HCT116 (cell line): ENCODE measurements at regions not wholly inside any gene's neighbourhood (a gene's known extent, or its start where the extent isn't known, plus 50 kb on each side); places are given as distances from the start of the nearest gene placed in this dataset.

Experiments used
- ATAC-seq: fragments of 200-7000 bp; cut with Tn5 transposase; 2 replicates; pipeline ENCODE4 v1.9.1; 2020; ENCODE audit warnings: mild to moderate bottlenecking, moderate library complexity
- BruUV-seq: library from RNA; stranded (reverse); fragments of 400-500 nt; replicated peaks from 2 replicates; lab custom pipeline; 2021; lab: Mats Ljungman, UMichigan
- CTCF ChIA-PET: fragments of 300-600 bp; sonication (Branson Sonifier 250); formaldehyde crosslinking; loops from one replicate; lab custom pipeline; 2021; ENCODE audit warnings: antibody characterized with exemption; lab: Charles Lee
- POLR2A ChIA-PET: fragments of 300-600, 350-600 bp; sonication (Branson Sonifier 250); formaldehyde crosslinking; loops from one replicate; lab custom pipeline; 2021; ENCODE audit warnings: antibody characterized with exemption; lab: Charles Lee
- RAD21 ChIA-PET, 2 experiments: fragments of 300-600 bp; sonication (Branson Sonifier 250); formaldehyde crosslinking; loops; one replicate each; lab custom pipeline; 2023; ENCODE audit warnings: low total read pairs in 2 of 2; ENCODE audit not compliant: uncharacterized antibody in 2 of 2, unreplicated experiment in 2 of 2, low non-redundant PET in 1 of 2; lab: Charles Lee
- DNase-seq: peaks from one replicate; pipeline ENCODE4 v3.0.0-alpha.2; 2010; ENCODE audit warnings: low read depth, low spot score
- H2AFZ ChIP-seq: fragments of 200-600 bp; shearing (Covaris generic), sonication (generic); 2 replicates; pipeline ENCODE4 v1.6.1; 2017; ENCODE audit warnings: low read depth, mixed run types, mixed read lengths, antibody characterized with exemption, low read length; ENCODE audit not compliant: poor library complexity, severe bottlenecking
- H3K27ac ChIP-seq: 2 replicates; pipeline ENCODE4 v1.5.1; 2012; ENCODE audit warnings: low read depth, low read length
- H3K27me3 ChIP-seq: fragments of 200-600 bp; sonication (generic); 2 replicates; pipeline ENCODE4 v1.6.1; 2016; ENCODE audit warnings: mixed run types, low read length, mixed read lengths; ENCODE audit not compliant: insufficient read depth
- H3K36me3 ChIP-seq, 2 experiments: fragments of 200-500 bp in 1 of 2; fragments of 200-600 bp in 1 of 2; sonication (Bioruptor generic) in 1 of 2; sonication (generic) in 1 of 2; 2 replicates each; pipeline versions ENCODE4 v1.5.1 to v1.6.1; 2014 to 2016; ENCODE audit warnings: low read length in 2 of 2, inconsistent platforms in 1 of 2, mixed read lengths in 1 of 2, mixed run types in 1 of 2; ENCODE audit not compliant: insufficient read depth in 2 of 2, control insufficient read depth in 1 of 2
- H3K4me1 ChIP-seq, 2 experiments: fragments of 200-600 bp in 1 of 2; sonication (generic) in 1 of 2; 2 replicates each; pipeline versions ENCODE4 v1.5.1 to v1.6.1; 2012 to 2017; ENCODE audit warnings: low read length in 2 of 2, inconsistent platforms in 1 of 2, mild to moderate bottlenecking in 1 of 2, mixed read lengths in 1 of 2, mixed run types in 1 of 2, moderate library complexity in 1 of 2; ENCODE audit not compliant: insufficient read depth in 2 of 2, control insufficient read depth in 1 of 2
- H3K4me2 ChIP-seq: fragments of 200-600 bp; sonication (generic); 2 replicates; pipeline ENCODE4 v1.6.1; 2017; ENCODE audit warnings: mixed run types, low read length, mixed read lengths
- H3K4me3 ChIP-seq, 2 experiments: fragments of 200-600 bp in 1 of 2; sonication (generic) in 1 of 2; replicated peaks in 1 of 2; 2 replicates each; pipeline ENCODE4 v1.5.1; 2011 to 2016; ENCODE audit warnings: low read length in 2 of 2, control low read depth in 1 of 2, low read depth in 1 of 2, mild to moderate bottlenecking in 1 of 2, mixed read lengths in 1 of 2, mixed run types in 1 of 2
- H3K79me2 ChIP-seq: fragments of 200-600 bp; sonication (generic); 2 replicates; pipeline ENCODE4 v1.6.1; 2017; ENCODE audit warnings: mild to moderate bottlenecking, mixed run types, low read length, moderate library complexity, mixed read lengths; ENCODE audit not compliant: insufficient read depth
- H3K9ac ChIP-seq: fragments of 200-600 bp; sonication (generic); 2 replicates; pipeline ENCODE4 v1.6.1; 2016; ENCODE audit warnings: low read length, mixed read lengths
- H3K9me2 ChIP-seq: fragments of 200-600 bp; sonication (generic), shearing (Covaris generic); 2 replicates; pipeline ENCODE4 v1.6.1; 2017; ENCODE audit warnings: mixed run types, mild to moderate bottlenecking, moderate library complexity; ENCODE audit not compliant: insufficient read depth
- H3K9me3 ChIP-seq, 2 experiments: fragments of 200-500 bp in 1 of 2; fragments of 200-600 bp in 1 of 2; sonication (Bioruptor generic) in 1 of 2; sonication (generic) in 1 of 2; 2 replicates each; pipeline ENCODE4 v1.6.1; 2014 to 2017; ENCODE audit warnings: low read length in 2 of 2, mixed read lengths in 2 of 2, inconsistent platforms in 1 of 2, low read depth in 1 of 2, mild to moderate bottlenecking in 1 of 2, mixed run types in 1 of 2, moderate library complexity in 1 of 2; ENCODE audit not compliant: control insufficient read depth in 1 of 2, insufficient read depth in 1 of 2
- H4K20me1 ChIP-seq: fragments of 200-600 bp; sonication (generic), shearing (Covaris generic); 2 replicates; pipeline ENCODE4 v1.6.1; 2017; ENCODE audit warnings: mixed run types, mild to moderate bottlenecking, moderate library complexity; ENCODE audit not compliant: insufficient read depth
- ATF3 ChIP-seq: IDR thresholded peaks from 2 replicates; pipeline ENCODE4 v1.6.1; 2012
- CBX3 ChIP-seq: IDR thresholded peaks from 2 replicates; pipeline ENCODE4 v1.6.1; 2012; ENCODE audit warnings: low read depth
- CEBPB ChIP-seq: IDR thresholded peaks from 2 replicates; pipeline ENCODE4 v1.6.1; 2012; ENCODE audit warnings: low read depth
- CTCF ChIP-seq, 3 experiments: fragments of 200-600 bp in 1 of 3; sonication (generic) in 1 of 3; IDR thresholded peaks in 2 of 3; conservative IDR thresholded peaks in 1 of 3; 2 replicates each; pipeline ENCODE4 v1.5.1; 2012 to 2017; ENCODE audit warnings: low read depth in 2 of 3, low read length in 2 of 3, antibody characterized with exemption in 1 of 3, borderline replicate concordance in 1 of 3, control low read depth in 1 of 3, mild to moderate bottlenecking in 1 of 3, mixed read lengths in 1 of 3, mixed run types in 1 of 3, moderate library complexity in 1 of 3; ENCODE audit not compliant: insufficient read depth in 1 of 3
- ELF1 ChIP-seq: IDR thresholded peaks from 2 replicates; pipeline ENCODE4 v1.6.1; 2012; ENCODE audit warnings: low read depth, borderline replicate concordance
- EZH2 ChIP-seq: fragments of 200-600 bp; sonication (generic); IDR thresholded peaks from 2 replicates; pipeline ENCODE4 v1.6.1; 2017; ENCODE audit warnings: antibody characterized with exemption, mixed run types
- EZH2phosphoT487 ChIP-seq: fragments of 200-600 bp; IDR thresholded peaks from 2 replicates; pipeline ENCODE4 v1.6.1; 2018; ENCODE audit warnings: antibody characterized with exemption, borderline replicate concordance
- FOSL1 ChIP-seq: IDR thresholded peaks from 2 replicates; pipeline ENCODE4 v1.6.1; 2012; ENCODE audit warnings: low read depth
- JUND ChIP-seq: IDR thresholded peaks from 2 replicates; pipeline ENCODE4 v1.6.1; 2012
- POLR2A ChIP-seq: IDR thresholded peaks from 2 replicates; pipeline ENCODE4 v1.7.0; 2011; ENCODE audit warnings: borderline replicate concordance; ENCODE audit not compliant: insufficient read depth, insufficient read length; ENCODE audit errors: extremely low read depth
- POLR2AphosphoS5 ChIP-seq: IDR thresholded peaks from 2 replicates; pipeline ENCODE4 v1.6.1; 2011; ENCODE audit warnings: mild to moderate bottlenecking, low read depth, low read length, moderate library complexity
- RAD21 ChIP-seq: IDR thresholded peaks from 2 replicates; pipeline ENCODE4 v1.6.1; 2012; ENCODE audit warnings: low read depth, mild to moderate bottlenecking
- REST ChIP-seq: IDR thresholded peaks from 2 replicates; pipeline ENCODE4 v1.6.1; 2012; ENCODE audit warnings: low read depth
- SIN3A ChIP-seq: IDR thresholded peaks from 2 replicates; pipeline ENCODE4 v1.6.1; 2012; ENCODE audit warnings: low read depth
- SP1 ChIP-seq: IDR thresholded peaks from 2 replicates; pipeline ENCODE4 v1.6.1; 2012; ENCODE audit warnings: low read depth
- SRF ChIP-seq: IDR thresholded peaks from 2 replicates; pipeline ENCODE4 v1.6.1; 2012; ENCODE audit warnings: low read depth
- TCF7L2 ChIP-seq: IDR thresholded peaks from 2 replicates; pipeline ENCODE4 v1.7.0; 2011; ENCODE audit warnings: borderline replicate concordance, inconsistent platforms; ENCODE audit not compliant: insufficient read depth, insufficient read length; ENCODE audit errors: extremely low read depth
- YY1 ChIP-seq: IDR thresholded peaks from 2 replicates; pipeline ENCODE4 v1.6.1; 2011; ENCODE audit warnings: low read length, low read depth, moderate library complexity, mild to moderate bottlenecking; ENCODE audit not compliant: insufficient replicate concordance; ENCODE audit errors: extremely low read depth
- ZBTB33 ChIP-seq: IDR thresholded peaks from 2 replicates; pipeline ENCODE4 v1.6.1; 2011; ENCODE audit warnings: mild to moderate bottlenecking, low read length, moderate library complexity; ENCODE audit not compliant: insufficient replicate concordance; ENCODE audit errors: extremely low read depth
- ZFX ChIP-seq: fragments of 450-650 bp; IDR thresholded peaks from 2 replicates; pipeline ENCODE4 v1.6.1; 2017
- intact Hi-C: fragments of 100-400 bp; cut with micrococcal nuclease; formaldehyde crosslinking; loops from 2 replicates; pipeline ENCODE4 v1.10.0; 2022

- ATAC-seq, result no peak
- TF ChIP-seq FOSL1, result no peak
- no peak for TF ChIP-seq ELF1
- no peak for TF ChIP-seq ATF3
- no peak for TF ChIP-seq ZFX
- no peak for TF ChIP-seq JUND
- no peak for TF ChIP-seq EZH2
- TF ChIP-seq YY1, result no peak
- TF ChIP-seq ZBTB33, result no peak
- no peak for TF ChIP-seq CEBPB
- no peak for TF ChIP-seq SRF
- TF ChIP-seq RAD21, result no peak
- no peak for TF ChIP-seq EZH2phosphoT487
- TF ChIP-seq SIN3A, result no peak
- TF ChIP-seq CBX3, result no peak
- TF ChIP-seq TCF7L2, result no peak
- no peak for TF ChIP-seq POLR2AphosphoS5
- TF ChIP-seq REST, result no peak
- no peak for TF ChIP-seq CTCF (IDR thresholded peaks at IDR 0.05 in 2 of 3, conservative IDR thresholded peaks at IDR 0.05 in 1 of 3; ENCODE audit: borderline replicate concordance in 1 of 3, insufficient read depth in 1 of 3, low read depth in 2 of 3, low read length in 2 of 3)
- TF ChIP-seq SP1, result no peak
- TF ChIP-seq POLR2A, result no peak
- BruUV-seq, result no TSS peak
- H3K9ac ChIP-seq, result no peak overlapping the region
- ChIA-PET POLR2A (no interaction called here), CTCF (interaction anchor here (0.7 to 1.6 kb wide), 3 partner anchors 8 to 44 kb away, joined by 3 to 4 read pairs (median 3); no protein-coding TSS in a partner anchor), RAD21 (no interaction called here)
- DNase-seq, result no peak
- H3K79me2 ChIP-seq, result no peaks in the 10 kb centered on the region
- peak overlapping the region; percentile 38 to 57 for H3K4me3 ChIP-seq
- intact Hi-C loops, result loop anchor here (2.0 kb wide), 1 partner anchor 215 kb away; no protein-coding TSS in a partner anchor
- H3K27ac ChIP-seq, result no peak overlapping the region
- H2AFZ ChIP-seq, result peak overlapping the region; percentile 45
- H3K9me3 ChIP-seq, result no peaks in the 10 kb centered on the region
- peak overlapping the region; percentile 86 for H3K4me2 ChIP-seq
- no peaks in the 10 kb centered on the region for H3K9me2 ChIP-seq
- H3K27me3 ChIP-seq, result peaks cover 23% of the 10 kb centered on the region; the same call in 1 of the 2 replicates
- no peaks in the 10 kb centered on the region for H3K36me3 ChIP-seq
- peaks cover 8 to 16% of the 10 kb centered on the region in 2 experiments; a peak in 3 of 4 replicates for H3K4me1 ChIP-seq
- no peaks in the 10 kb centered on the region for H4K20me1 ChIP-seq
Measured at GRCh38 chr4:24472161-24472510, 112.2 kb downstream of the DHX15 start.
